Prostate gland (tissue), 2 donors: ENCODE measurements at regions not wholly inside any gene's neighbourhood (a gene's known extent, or its start where the extent isn't known, plus 50 kb on each side); places are given as distances from the start of the nearest gene placed in this dataset.

ENCODE experiments used
- CTCF ChIP-seq, 4 experiments: fragments of 200-600 bp in 2 of 4; fragments of 450-650 bp in 2 of 4; sonication (generic) in 2 of 4; IDR thresholded peaks; 1 replicate in 3 of 4; 2 replicates in 1 of 4; pipeline ENCODE4 v1.5.1; 2016 to 2019; ENCODE audit warnings: antibody characterized with exemption in 4 of 4, mild to moderate bottlenecking in 2 of 4, moderate library complexity in 2 of 4
- POLR2A ChIP-seq: fragments of 450-650 bp; IDR thresholded peaks from one replicate; pipeline ENCODE4 v1.6.1; 2016; ENCODE audit warnings: antibody characterized with exemption, mild to moderate bottlenecking
- POLR2AphosphoS5 ChIP-seq: sonication (generic); formaldehyde crosslinking; IDR thresholded peaks from one replicate; pipeline ENCODE4 v1.6.1; 2017; ENCODE audit warnings: antibody characterized with exemption

DNA sequence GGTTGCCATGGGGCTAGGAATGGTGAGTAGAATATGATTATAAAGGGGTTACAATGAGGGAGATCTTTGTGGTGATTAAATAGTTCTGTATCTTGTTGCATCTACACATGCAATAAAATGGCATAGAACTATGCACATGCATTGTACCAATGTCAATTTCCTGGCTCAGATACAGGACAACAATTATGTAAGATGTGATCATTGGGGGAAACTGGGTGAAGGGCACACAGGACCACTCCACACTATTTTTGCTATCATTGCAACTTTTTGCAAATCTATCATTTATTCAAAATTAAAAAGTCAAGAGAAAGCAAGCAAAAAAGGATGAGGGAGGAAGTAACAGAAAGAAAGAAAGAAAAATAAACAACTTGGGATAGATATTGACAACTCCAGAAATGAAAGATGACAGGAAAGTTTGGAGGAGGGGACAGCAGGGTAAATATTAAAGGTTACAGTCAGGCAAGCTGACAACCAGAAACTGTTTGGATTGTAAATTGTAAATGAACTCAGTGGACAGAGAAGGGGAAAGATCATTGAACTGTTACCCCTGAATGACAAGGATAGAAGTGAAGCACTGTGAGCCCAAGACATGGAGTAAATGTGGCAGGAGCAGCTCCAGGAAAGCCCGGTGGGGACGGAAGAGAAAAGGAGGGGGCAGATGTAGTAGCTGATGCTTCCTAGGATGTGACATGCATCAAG lies 499.6 kb upstream of the JARID2 start:
- TF ChIP-seq CTCF (IDR thresholded peaks at IDR 0.05) = no peak
- no peak for TF ChIP-seq POLR2A
- no peak for TF ChIP-seq POLR2AphosphoS5
